ENCODE measurements at regions not wholly inside any gene's neighbourhood (a gene's known extent, or its start where the extent isn't known, plus 50 kb on each side); places are given as distances from the start of the nearest gene placed in this dataset.

GRCh38 chr2:6281524-6281923 is 584.2 kb downstream of the CMPK2 start:
- DNase-seq (ENCODE audit: low read depth, low spot score), result no peak
- no peak overlapping the region for H3K4me3 ChIP-seq (ENCODE audit: low read length)

GRCh38 chr2:6283259-6283658 is 582.4 kb downstream of the CMPK2 start:
- DNase-seq (ENCODE audit: low read depth, low spot score), result no peak
- H3K4me3 ChIP-seq (ENCODE audit: low read length), result no peak overlapping the region

GRCh38 chr2:6287406-6287805 is 578.3 kb downstream of the CMPK2 start:
- DNase-seq (ENCODE audit: low read depth, low spot score), result no peak
- no peak overlapping the region for H3K4me3 ChIP-seq (ENCODE audit: low read length)

- H3K4me3 ChIP-seq (ENCODE audit: low read length), result no peak overlapping the region
- no peak for DNase-seq (ENCODE audit: low read depth, low spot score)
Observed at GRCh38 chr2:6288791-6289190, 576.9 kb downstream of the CMPK2 start.

GRCh38 chr2:6290217-6291015 is 575.3 kb downstream of the CMPK2 start:
- H3K4me3 ChIP-seq (ENCODE audit: low read length), result no peak overlapping the region
- DNase-seq (ENCODE audit: low read depth, low spot score), result no peak

GRCh38 chr2:6294791-6295190 is 570.9 kb downstream of the CMPK2 start:
- no peak overlapping the region for H3K4me3 ChIP-seq (ENCODE audit: low read length)
- DNase-seq (ENCODE audit: low read depth, low spot score), result no peak

GRCh38 chr2:6297238-6297637 is 568.5 kb downstream of the CMPK2 start:
- DNase-seq (ENCODE audit: low read depth, low spot score), result no peak
- no peak overlapping the region for H3K4me3 ChIP-seq (ENCODE audit: low read length)

- DNase-seq (ENCODE audit: low read depth, low spot score), result no peak
- H3K4me3 ChIP-seq (ENCODE audit: low read length), result no peak overlapping the region
Observed at GRCh38 chr2:6301426-6301825, 564.3 kb downstream of the CMPK2 start.

GRCh38 chr2:6308986-6309385 is 556.7 kb downstream of the CMPK2 start:
- no peak overlapping the region for H3K4me3 ChIP-seq (ENCODE audit: low read length)
- DNase-seq (ENCODE audit: low read depth, low spot score), result no peak

GRCh38 chr2:6309415-6310255 is 556.1 kb downstream of the CMPK2 start:
- H3K4me3 ChIP-seq (ENCODE audit: low read length), result no peak overlapping the region
- no peak for DNase-seq (ENCODE audit: low read depth, low spot score)

GRCh38 chr2:6310256-6311215 is 555.2 kb downstream of the CMPK2 start:
- no peak overlapping the region for H3K4me3 ChIP-seq (ENCODE audit: low read length)
- DNase-seq (ENCODE audit: low read depth, low spot score), result no peak

GRCh38 chr2:6312367-6312766 is 553.3 kb downstream of the CMPK2 start:
- no peak for DNase-seq (ENCODE audit: low read depth, low spot score)
- H3K4me3 ChIP-seq (ENCODE audit: low read length), result no peak overlapping the region

- H3K4me3 ChIP-seq (ENCODE audit: low read length), result no peak overlapping the region
- DNase-seq (ENCODE audit: low read depth, low spot score), result no peak
Observed at GRCh38 chr2:6314218-6314960, 551.3 kb downstream of the CMPK2 start.

- no peak overlapping the region for H3K4me3 ChIP-seq (ENCODE audit: low read length)
- DNase-seq (ENCODE audit: low read depth, low spot score), result no peak
Observed at GRCh38 chr2:6325616-6326015, 540.1 kb downstream of the CMPK2 start.

- DNase-seq (ENCODE audit: low read depth, low spot score), result no peak
Observed at GRCh38 chr2:6326958-6327357, 538.7 kb downstream of the CMPK2 start.

GRCh38 chr2:6336752-6337471 is 528.8 kb downstream of the CMPK2 start:
- no peak overlapping the region for H3K4me3 ChIP-seq (ENCODE audit: low read length)
- DNase-seq (ENCODE audit: low read depth, low spot score), result no peak

More at GRCh38 chr2:6326958-6327357, 538.7 kb downstream of the CMPK2 start:
- H3K4me3 ChIP-seq (ENCODE audit: low read length), result no peak overlapping the region

- DNase-seq (ENCODE audit: low read depth, low spot score), result no peak
- H3K4me3 ChIP-seq (ENCODE audit: low read length), result no peak overlapping the region
Observed at GRCh38 chr2:6337472-6337820, 528.3 kb downstream of the CMPK2 start.

- no peak for DNase-seq (ENCODE audit: low read depth, low spot score)
- H3K4me3 ChIP-seq (ENCODE audit: low read length), result no peak overlapping the region
Observed at GRCh38 chr2:6341588-6342129, 524.0 kb downstream of the CMPK2 start.

Data from Jurkat, Clone E6-1 (cell line).